ENCODE measurements at regions not wholly inside any gene's neighbourhood (a gene's known extent, or its start where the extent isn't known, plus 50 kb on each side); places are given as distances from the start of the nearest gene placed in this dataset.

- Mint-ChIP-seq H3K27me3 (ENCODE audit: low read depth) (no peaks in the 10 kb centered on the region), H3K9me3 (no peaks in the 10 kb centered on the region), H3K27ac (no peak overlapping the region), H3K4me1 (peaks cover 6 to 13% of the 10 kb centered on the region in 2 experiments), H3K36me3 (ENCODE audit: insufficient read depth in 1 of 3, low read depth in 3 of 3) (peaks cover 0 to 3% (median 0%) of the 10 kb centered on the region in 3 experiments; a peak in 1 of 7 replicates), H3K4me3 (no peak overlapping the region)
- Histone ChIP-seq H3K23me2 (ENCODE audit: insufficient read length, low read depth, low read length, poor library complexity, severe bottlenecking) (no peaks in the 10 kb centered on the region), H4K20me1 (ENCODE audit: control insufficient read depth, insufficient read depth, insufficient read length) (no peaks in the 10 kb centered on the region), H3K27me3 (ENCODE audit: insufficient read depth, low read length) (no peaks in the 10 kb centered on the region), H2BK12ac (ENCODE audit: insufficient read length, low read depth, low read length) (no peak overlapping the region), H3K9ac (ENCODE audit: extremely low read depth, insufficient read length, low read length) (no peak overlapping the region), H4K91ac (ENCODE audit: insufficient read length, low read depth, low read length) (no peak overlapping the region), H2AFZ (ENCODE audit: low read length) (no peak overlapping the region), H3K56ac (ENCODE audit: insufficient read length, low read depth, low read length) (no peak overlapping the region), H2BK120ac (ENCODE audit: low read depth, low read length, poor library complexity, severe bottlenecking) (no peak overlapping the region), H2AK5ac (ENCODE audit: insufficient read length, low read length) (no peak overlapping the region), H4K8ac (replicated peaks; ENCODE audit: insufficient read length, low read depth, low read length) (no peak overlapping the region), H3K4me2 (ENCODE audit: insufficient read depth, insufficient read length, low read length) (no peak overlapping the region), H3K4ac (ENCODE audit: low read depth, low read length) (no peak overlapping the region), H3K4me1 (ENCODE audit: insufficient read depth, low read length) (no peaks in the 10 kb centered on the region), H3K23ac (ENCODE audit: insufficient read length, low read depth, low read length) (no peak overlapping the region), H3T11ph (ENCODE audit: low read length) (no peak overlapping the region), H4K5ac (ENCODE audit: insufficient read length, low read depth, low read length) (no peak overlapping the region), H3K18ac (ENCODE audit: insufficient read length, low read depth, low read length) (no peak overlapping the region), H2BK15ac (ENCODE audit: low read depth, low read length) (no peak overlapping the region), H3K14ac (ENCODE audit: insufficient read depth, low read length) (no peak overlapping the region), H2BK5ac (ENCODE audit: insufficient read length, low read length) (no peak overlapping the region), H3K27ac (ENCODE audit: insufficient read length, low read depth, low read length) (no peak overlapping the region), H3K79me2 (ENCODE audit: insufficient read depth, low read length) (no peaks in the 10 kb centered on the region), H3K9me3 (ENCODE audit: control insufficient read depth, low read depth, low read length) (no peaks in the 10 kb centered on the region), H3K79me1 (ENCODE audit: insufficient read depth, low read depth, low read length, poor library complexity, severe bottlenecking) (no peaks in the 10 kb centered on the region), H2BK20ac (ENCODE audit: low read depth, low read length, poor library complexity, severe bottlenecking) (no peak overlapping the region)
- TF ChIP-seq CTCF (conservative IDR thresholded peaks at IDR 0.05) = no peak
- DNase-seq = no peak
- no CpG with 5 or more reads among the region's 1 CpG for WGBS (ENCODE audit: extremely low coverage, insufficient read length, low lambda C conversion rate)
Observed at GRCh38 chr18:42296192-42296591, 341.2 kb downstream of the PIK3C3 start.
